GM12878 (cell line): ENCODE measurements at regions not wholly inside any gene's neighbourhood (a gene's known extent, or its start where the extent isn't known, plus 50 kb on each side); places are given as distances from the start of the nearest gene placed in this dataset.

Experiments used
- ATAC-seq: fragments of 200-7000 bp; cut with Tn5 transposase; 3 replicates; pipeline ENCODE4 v1.9.1; 2020; ENCODE audit warnings: mild to moderate bottlenecking, moderate library complexity
- BruUV-seq: library from RNA; stranded (reverse); fragments of 400-500 nt; replicated peaks from 2 replicates; lab custom pipeline; 2021; lab: Mats Ljungman, UMichigan
- CTCF ChIA-PET: fragments of 300-600 bp; sonication (Branson Sonifier 250); formaldehyde crosslinking; extraction: SDS; loops from one replicate; lab custom pipeline; 2021; ENCODE audit warnings: inconsistent platforms; lab: Yijun Ruan, JAX
- POLR2A ChIA-PET: fragments of 350-600 bp; formaldehyde crosslinking; extraction: SDS; loops from one replicate; lab custom pipeline; 2021; ENCODE audit warnings: inconsistent platforms; lab: Charles Lee
- RAD21 ChIA-PET: fragments of 300-600 bp; sonication (Branson Sonifier 250); formaldehyde crosslinking; loops from one replicate; lab custom pipeline; 2023; ENCODE audit warnings: antibody characterized with exemption; ENCODE audit not compliant: unreplicated experiment; lab: Charles Lee
- SMC1A ChIA-PET: fragments of 300-600 bp; sonication (Branson Sonifier 250); formaldehyde crosslinking; loops from one replicate; lab custom pipeline; 2023; ENCODE audit not compliant: unreplicated experiment, uncharacterized antibody; lab: Charles Lee
- DNase-seq: peaks from one replicate; pipeline ENCODE4 v3.0.0-alpha.2; 2011; ENCODE audit warnings: low read depth, low spot score
- FAIRE-seq: peaks from 3 replicates; lab custom pipeline; 2011; peaks lifted over from hg19 to GRCh38; lab: Jason Lieb, UNC
- H2AFZ ChIP-seq: 2 replicates; pipeline ENCODE4 v1.6.0; 2011; ENCODE audit warnings: low read depth, low read length, control low read depth; ENCODE audit not compliant: control insufficient read depth
- H3K27ac ChIP-seq: 2 replicates; pipeline ENCODE4 v1.5.1; 2011; ENCODE audit warnings: control low read depth; ENCODE audit not compliant: control insufficient read depth, insufficient read depth
- H3K27me3 ChIP-seq, 2 experiments: replicated peaks in 1 of 2; 2 replicates each; pipeline versions ENCODE4 v1.6.0 to v1.6.1; 2011; ENCODE audit warnings: low read length in 1 of 2; ENCODE audit not compliant: control insufficient read depth in 2 of 2, insufficient read depth in 2 of 2
- H3K36me3 ChIP-seq, 2 experiments: 2 replicates each; pipeline ENCODE4 v1.5.1; 2011; ENCODE audit warnings: low read length in 1 of 2; ENCODE audit not compliant: control insufficient read depth in 2 of 2, insufficient read depth in 2 of 2
- H3K4me1 ChIP-seq: 2 replicates; pipeline ENCODE4 v1.6.1; 2011; ENCODE audit warnings: mild to moderate bottlenecking, low read length, moderate library complexity, mixed read lengths; ENCODE audit not compliant: control insufficient read depth, insufficient read depth
- H3K4me2 ChIP-seq: 2 replicates; pipeline ENCODE4 v1.6.0; 2011; ENCODE audit warnings: control low read depth; ENCODE audit not compliant: control insufficient read depth, insufficient read depth
- H3K4me3 ChIP-seq: fragments of 200-600 bp; sonication (generic); 2 replicates; pipeline ENCODE4 v1.5.1; 2016
- H3K79me2 ChIP-seq: 2 replicates; pipeline ENCODE4 v1.6.0; 2011; ENCODE audit warnings: low read length; ENCODE audit not compliant: control insufficient read depth, insufficient read depth
- H3K9ac ChIP-seq: 2 replicates; pipeline ENCODE4 v1.8.0; 2011; ENCODE audit warnings: low read length, control low read depth, mixed read lengths; ENCODE audit not compliant: control insufficient read depth, insufficient read depth
- H3K9me3 ChIP-seq: replicated peaks from 3 replicates; pipeline ENCODE4 v1.5.1; 2011; ENCODE audit warnings: mild to moderate bottlenecking, low read length; ENCODE audit not compliant: control insufficient read depth, insufficient read depth
- H4K20me1 ChIP-seq: 2 replicates; pipeline ENCODE4 v1.6.0; 2011; ENCODE audit not compliant: control insufficient read depth, insufficient read depth
- CBX3 ChIP-seq: fragments of 200-600 bp; sonication (generic); IDR thresholded peaks from 2 replicates; pipeline ENCODE4 v1.6.1; 2016; ENCODE audit warnings: low read depth, borderline replicate concordance
- CHD2 ChIP-seq: IDR thresholded peaks from 2 replicates; pipeline ENCODE4 v1.6.1; 2011; ENCODE audit warnings: low read depth, low read length, improper control_type of control experiment, borderline replicate concordance
- CHD4 ChIP-seq: fragments of 200-600 bp; sonication (generic); IDR thresholded peaks from 2 replicates; pipeline ENCODE4 v1.6.1; 2016; ENCODE audit warnings: mild to moderate bottlenecking
- CREB1 ChIP-seq: IDR thresholded peaks from 2 replicates; pipeline ENCODE4 v1.6.1; 2012; ENCODE audit warnings: low read depth, mild to moderate bottlenecking, inconsistent platforms
- CUX1 ChIP-seq: IDR thresholded peaks from 2 replicates; pipeline ENCODE4 v1.6.1; 2012; ENCODE audit warnings: improper control_type of control experiment, low read depth, low read length; ENCODE audit not compliant: insufficient replicate concordance
- ELK1 ChIP-seq: IDR thresholded peaks from 2 replicates; pipeline ENCODE4 v1.6.1; 2012; ENCODE audit warnings: low read depth, low read length, improper control_type of control experiment
- GATAD2B ChIP-seq: fragments of 450-650 bp; conservative IDR thresholded peaks from 2 replicates; pipeline ENCODE4 v1.6.1; 2017; ENCODE audit warnings: low read depth, mild to moderate bottlenecking, moderate library complexity
- HDAC6 ChIP-seq: fragments of 200-600 bp; sonication (generic); IDR thresholded peaks from one replicate; pipeline ENCODE4 v1.8.0; 2017; ENCODE audit warnings: antibody characterized with exemption; ENCODE audit not compliant: unreplicated experiment
- IRF4 ChIP-seq: IDR thresholded peaks from 2 replicates; pipeline ENCODE4 v1.6.1; 2011; ENCODE audit warnings: low read depth, low read length
- KAT2A ChIP-seq: conservative IDR thresholded peaks from 2 replicates; pipeline ENCODE4 v1.6.1; 2011; ENCODE audit warnings: low read depth, low read length; ENCODE audit not compliant: control insufficient read depth
- MXI1 ChIP-seq: fragments of 150-350 bp; IDR thresholded peaks from 2 replicates; pipeline ENCODE4 v1.6.1; 2011; ENCODE audit warnings: low read depth, mild to moderate bottlenecking, inconsistent platforms, low read length, improper control_type of control experiment
- NR2F1 ChIP-seq: fragments of 450-650 bp; conservative IDR thresholded peaks from 2 replicates; pipeline ENCODE4 v1.6.1; 2017; ENCODE audit warnings: mild to moderate bottlenecking
- POLR2A ChIP-seq: IDR thresholded peaks from 2 replicates; pipeline ENCODE4 v1.6.1; 2011; ENCODE audit warnings: low read depth, mild to moderate bottlenecking, low read length
- SMAD1 ChIP-seq: fragments of 450-650 bp; IDR thresholded peaks from 2 replicates; pipeline ENCODE4 v1.6.1; 2018; ENCODE audit warnings: mild to moderate bottlenecking, low read depth; ENCODE audit not compliant: partially characterized antibody
- SMAD5 ChIP-seq: IDR thresholded peaks from 2 replicates; pipeline ENCODE4 v1.6.1; 2016; ENCODE audit warnings: antibody characterized with exemption, low read depth
- SMARCA5 ChIP-seq: fragments of 450-650 bp; IDR thresholded peaks from 2 replicates; pipeline ENCODE4 v1.6.1; 2017; ENCODE audit warnings: mild to moderate bottlenecking
- SMC3 ChIP-seq: IDR thresholded peaks from 2 replicates; pipeline ENCODE4 v1.6.1; 2011; ENCODE audit warnings: low read length, improper control_type of control experiment, borderline replicate concordance
- ZNF217 ChIP-seq: fragments of 450-650 bp; IDR thresholded peaks from 2 replicates; pipeline ENCODE4 v1.6.1; 2017; ENCODE audit warnings: antibody characterized with exemption, mild to moderate bottlenecking
- ZNF24 ChIP-seq: fragments of 450-650 bp; IDR thresholded peaks from 2 replicates; pipeline ENCODE4 v1.6.1; 2017; ENCODE audit warnings: antibody characterized with exemption, mild to moderate bottlenecking
- ZZZ3 ChIP-seq: IDR thresholded peaks from 2 replicates; pipeline ENCODE4 v1.6.1; 2011; ENCODE audit warnings: low read depth; ENCODE audit not compliant: control insufficient read depth, insufficient read length
- WGBS: methylation state at CpG from one replicate; pipeline ENCODE4 v1.1.6; 2016; ENCODE audit warnings: low lambda C conversion rate; ENCODE audit not compliant: insufficient replicate concordance, insufficient coverage; ENCODE audit errors: missing lambda C conversion rate; 5-methylcytosine and 5-hydroxymethylcytosine counted together
- in situ Hi-C: fragments of 300-500 bp; cut with MboI; formaldehyde crosslinking; loops from 9 replicates; pipeline ENCODE4 v1.14.3; 2018; ENCODE audit warnings: mixed read lengths
- intact Hi-C: fragments of 100-400 bp; cut with micrococcal nuclease; formaldehyde crosslinking; loops from one replicate; pipeline ENCODE4 v1.14.2; 2022; ENCODE audit not compliant: unreplicated experiment

GRCh38 chr4:33133723-33134122, 2413.6 kb downstream of the PCDH7 start:
- intact Hi-C loops, result no loop called here
- POLR2A ChIA-PET, result no interaction called here

DNA sequence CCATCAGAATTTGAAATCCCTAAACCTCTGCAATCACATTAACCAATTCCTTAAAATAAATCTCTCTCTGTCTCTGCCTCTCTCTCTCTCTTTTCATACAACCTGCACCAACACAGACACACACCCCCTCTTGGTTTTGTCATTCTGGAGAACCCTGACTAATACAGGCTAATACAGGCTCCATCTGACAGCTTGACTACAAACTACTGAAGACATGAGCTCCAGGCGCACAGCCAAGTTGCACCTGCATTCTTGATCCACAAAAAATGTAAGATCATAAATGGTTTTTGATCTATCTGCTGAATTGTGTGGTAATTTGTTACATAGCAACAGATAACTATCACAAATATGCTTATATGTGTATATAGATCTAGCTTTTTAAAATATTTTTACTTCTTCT, 2414.2 kb downstream of the PCDH7 start:
- BruUV-seq, result no TSS peak
- no peak overlapping the region for H3K9ac ChIP-seq
- CTCF ChIA-PET, result interaction anchor here (0.6 kb wide), 1 partner anchor 84 kb away, joined by 4 read pairs; no protein-coding TSS in a partner anchor
- POLR2A ChIA-PET, result no interaction called here
- H4K20me1 ChIP-seq, result no peaks in the 10 kb centered on the region
- ATAC-seq, result no peak
- no peaks in the 10 kb centered on the region for H3K4me1 ChIP-seq
- H3K4me3 ChIP-seq, result no peak overlapping the region
- H3K27ac ChIP-seq, result no peak overlapping the region
- in situ Hi-C loops (no loop called here), intact Hi-C loops (no loop called here)
- SMC1A ChIA-PET, result no interaction called here
- no peak overlapping the region for H3K4me2 ChIP-seq
- FAIRE-seq, result no peak
- WGBS, result 0% methylated on average over 1 of the region's 1 CpG
- no peaks in the 10 kb centered on the region for H3K36me3 ChIP-seq
- H2AFZ ChIP-seq, result no peak overlapping the region
- no peaks in the 10 kb centered on the region for H3K79me2 ChIP-seq
- H3K9me3 ChIP-seq, result no peaks in the 10 kb centered on the region
- no peaks in the 10 kb centered on the region for H3K27me3 ChIP-seq
- no peak for DNase-seq
- RAD21 ChIA-PET, result no interaction called here
- TF ChIP-seq CBX3 (no peak), IRF4 (no peak), CREB1 (no peak), POLR2A (no peak), CHD4 (no peak), CUX1 (no peak), HDAC6 (no peak)

More at GRCh38 chr4:33133723-33134122, 2413.6 kb downstream of the PCDH7 start:
- Histone ChIP-seq H3K9ac (no peak overlapping the region), H3K9me3 (no peaks in the 10 kb centered on the region), H4K20me1 (no peaks in the 10 kb centered on the region), H2AFZ (no peak overlapping the region), H3K27me3 (no peaks in the 10 kb centered on the region), H3K79me2 (no peaks in the 10 kb centered on the region), H3K4me1 (no peaks in the 10 kb centered on the region), H3K27ac (no peak overlapping the region), H3K4me2 (no peak overlapping the region), H3K4me3 (no peak overlapping the region), H3K36me3 (no peaks in the 10 kb centered on the region)
- TF ChIP-seq CHD2 (no peak), NR2F1 (no peak), KAT2A (no peak), ZNF217 (no peak), ZZZ3 (no peak), SMAD1 (no peak), ELK1 (no peak), SMAD5 (no peak), GATAD2B (no peak), ZNF24 (no peak), SMC3 (no peak), SMARCA5 (no peak), MXI1 (no peak)
- no TSS peak for BruUV-seq
- RAD21 ChIA-PET, result no interaction called here
- DNase-seq (no peak), FAIRE-seq (no peak), ATAC-seq (no peak)
- in situ Hi-C loops, result no loop called here
- SMC1A ChIA-PET, result interaction anchor here (0.6 kb wide), 1 partner anchor 94 kb away, joined by 3 read pairs; no protein-coding TSS in a partner anchor
- CTCF ChIA-PET, result no interaction called here
- 0% methylated on average over 2 of the region's 2 CpGs for WGBS
